ENCODE measurements at regions not wholly inside any gene's neighbourhood (a gene's known extent, or its start where the extent isn't known, plus 50 kb on each side); places are given as distances from the start of the nearest gene placed in this dataset.

GRCh38 chr9:116055536-116055935, 98.1 kb upstream of the PAPPA start:
- no peaks in the 10 kb centered on the region; the same call in 1 of the 2 replicates for H3K27me3 ChIP-seq
- DNase-seq: no peak
- no peak for TF ChIP-seq CTCF (IDR thresholded peaks at IDR 0.05; ENCODE audit: low read depth, low read length)
- no peak overlapping the region for H3K4me3 ChIP-seq (ENCODE audit: low read depth, low read length)
- H3K9me3 ChIP-seq: no peaks in the 10 kb centered on the region
- H3K36me3 ChIP-seq: no peaks in the 10 kb centered on the region
- H3K4me1 ChIP-seq: no peaks in the 10 kb centered on the region

- Histone ChIP-seq H3K4me1 (no peaks in the 10 kb centered on the region), H3K4me3 (ENCODE audit: low read depth, low read length) (no peak overlapping the region), H3K9me3 (no peaks in the 10 kb centered on the region), H3K27me3 (no peaks in the 10 kb centered on the region; the same call in 1 of the 2 replicates), H3K36me3 (no peaks in the 10 kb centered on the region)
- DNase-seq: no peak
- TF ChIP-seq CTCF (IDR thresholded peaks at IDR 0.05; ENCODE audit: low read depth, low read length): no peak
Measured at GRCh38 chr9:116057371-116057770, 96.2 kb upstream of the PAPPA start.

- Histone ChIP-seq H3K4me3 (ENCODE audit: low read depth, low read length) (no peak overlapping the region), H3K36me3 (no peaks in the 10 kb centered on the region), H3K27me3 (no peaks in the 10 kb centered on the region; the same call in 1 of the 2 replicates), H3K4me1 (no peaks in the 10 kb centered on the region), H3K9me3 (no peaks in the 10 kb centered on the region)
- no peak for DNase-seq
- TF ChIP-seq CTCF (IDR thresholded peaks at IDR 0.05; ENCODE audit: low read depth, low read length): no peak
Measured at GRCh38 chr9:116058421-116058820, 95.2 kb upstream of the PAPPA start.

GRCh38 chr9:116059466-116059865, 94.1 kb upstream of the PAPPA start:
- TF ChIP-seq CTCF (IDR thresholded peaks at IDR 0.05; ENCODE audit: low read depth, low read length): no peak
- no peak overlapping the region for H3K4me3 ChIP-seq (ENCODE audit: low read depth, low read length)
- no peaks in the 10 kb centered on the region; the same call in 1 of the 2 replicates for H3K27me3 ChIP-seq
- H3K36me3 ChIP-seq: no peaks in the 10 kb centered on the region
- no peaks in the 10 kb centered on the region for H3K4me1 ChIP-seq
- no peaks in the 10 kb centered on the region for H3K9me3 ChIP-seq
- DNase-seq: no peak

GRCh38 chr9:116060631-116061030, 93.0 kb upstream of the PAPPA start:
- no peak for DNase-seq
- Histone ChIP-seq H3K4me1 (no peaks in the 10 kb centered on the region), H3K27me3 (no peaks in the 10 kb centered on the region; the same call in 1 of the 2 replicates), H3K36me3 (no peaks in the 10 kb centered on the region), H3K4me3 (ENCODE audit: low read depth, low read length) (no peak overlapping the region), H3K9me3 (no peaks in the 10 kb centered on the region)
- no peak for TF ChIP-seq CTCF (IDR thresholded peaks at IDR 0.05; ENCODE audit: low read depth, low read length)

- Histone ChIP-seq H3K9me3 (no peaks in the 10 kb centered on the region), H3K36me3 (no peaks in the 10 kb centered on the region), H3K4me1 (no peaks in the 10 kb centered on the region), H3K27me3 (no peaks in the 10 kb centered on the region; the same call in 1 of the 2 replicates), H3K4me3 (ENCODE audit: low read depth, low read length) (no peak overlapping the region)
- no peak for TF ChIP-seq CTCF (IDR thresholded peaks at IDR 0.05; ENCODE audit: low read depth, low read length)
- DNase-seq: no peak
Measured at GRCh38 chr9:116061546-116062205, 91.9 kb upstream of the PAPPA start.
